HG02943 (cell line): ENCODE measurements at regions not wholly inside any gene's neighbourhood (a gene's known extent, or its start where the extent isn't known, plus 50 kb on each side); places are given as distances from the start of the nearest gene placed in this dataset.

Experiments used
- ATAC-seq: cut with Tn5 transposase; IDR thresholded peaks from one replicate; pipeline ENCODE4 v1.9.1; 2021; ENCODE audit warnings: mild to moderate bottlenecking, low read depth, moderate library complexity; ENCODE audit not compliant: unreplicated experiment

DNA sequence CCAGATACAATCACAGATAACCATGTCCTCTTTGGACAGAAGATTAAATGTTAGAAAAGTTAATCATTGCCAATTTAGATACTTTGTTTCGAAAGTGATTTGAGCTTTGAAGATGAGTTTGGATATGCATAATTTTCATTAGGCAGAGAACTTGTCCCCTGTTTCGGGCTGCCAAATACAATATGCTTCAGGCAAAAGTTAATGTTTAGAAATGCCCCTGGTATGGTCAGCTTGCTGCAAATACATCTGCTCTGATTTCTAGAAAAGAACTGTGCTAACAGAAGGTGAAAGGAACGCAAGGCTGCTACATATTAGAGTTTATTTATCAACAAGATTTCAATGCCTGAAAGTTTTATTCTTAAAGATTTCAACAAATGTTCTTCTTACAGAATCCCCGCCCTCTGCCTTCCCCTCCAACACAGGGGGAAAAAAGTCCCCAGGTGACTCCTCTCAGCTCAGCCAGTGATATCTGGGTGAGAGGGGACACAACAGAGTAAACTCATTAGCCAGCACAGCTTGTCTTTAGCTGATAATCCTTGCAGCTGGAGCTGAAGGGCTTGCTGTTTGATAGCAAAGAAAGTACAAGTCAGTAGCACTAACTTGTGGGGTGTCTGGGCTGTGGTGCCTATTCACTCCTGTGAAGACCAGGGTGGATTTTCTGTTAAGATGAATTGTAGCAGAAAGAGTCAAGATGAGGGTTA lies 435.7 kb downstream of the DMAC1 start:
- ATAC-seq: no peak

DNA sequence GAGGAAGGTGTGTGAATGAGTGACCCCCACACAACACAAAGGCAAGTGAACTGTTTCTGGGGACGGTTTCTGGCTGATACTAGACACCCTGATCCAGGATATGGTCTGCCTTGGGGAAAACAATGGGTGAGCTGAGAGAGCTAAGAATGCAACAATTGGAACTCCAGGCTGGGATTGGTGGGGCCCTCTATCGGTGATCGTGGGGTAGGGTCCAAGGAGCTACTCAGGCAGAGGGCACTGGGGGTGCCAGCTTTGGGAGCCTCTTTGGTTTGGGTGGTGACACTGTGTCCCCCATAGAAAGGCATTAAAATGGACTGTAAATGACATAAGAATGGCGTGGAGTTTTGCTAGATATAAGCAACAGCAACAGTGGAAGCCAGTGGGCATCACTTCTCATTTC lies 439.1 kb downstream of the DMAC1 start:
- no peak for ATAC-seq

DNA sequence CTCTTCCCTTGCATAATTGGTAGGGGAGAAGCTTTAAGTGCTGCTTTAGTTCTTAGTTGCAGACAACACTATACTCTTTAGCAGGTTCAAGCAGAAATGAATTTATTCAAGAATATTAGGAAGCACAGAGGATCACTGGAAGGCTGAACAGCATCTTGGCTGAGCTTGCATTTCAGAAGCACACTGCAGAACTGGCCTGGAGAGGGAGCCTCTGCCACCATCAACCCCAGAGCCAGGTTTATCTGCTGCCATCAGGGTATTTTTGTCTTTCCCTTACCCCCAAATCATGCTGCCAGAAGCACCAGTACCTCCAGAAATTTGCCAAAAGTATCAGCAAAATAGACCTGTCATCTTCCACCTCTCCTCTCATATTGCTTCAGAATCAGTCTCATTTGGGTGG lies 440.7 kb downstream of the DMAC1 start:
- ATAC-seq: no peak

DNA sequence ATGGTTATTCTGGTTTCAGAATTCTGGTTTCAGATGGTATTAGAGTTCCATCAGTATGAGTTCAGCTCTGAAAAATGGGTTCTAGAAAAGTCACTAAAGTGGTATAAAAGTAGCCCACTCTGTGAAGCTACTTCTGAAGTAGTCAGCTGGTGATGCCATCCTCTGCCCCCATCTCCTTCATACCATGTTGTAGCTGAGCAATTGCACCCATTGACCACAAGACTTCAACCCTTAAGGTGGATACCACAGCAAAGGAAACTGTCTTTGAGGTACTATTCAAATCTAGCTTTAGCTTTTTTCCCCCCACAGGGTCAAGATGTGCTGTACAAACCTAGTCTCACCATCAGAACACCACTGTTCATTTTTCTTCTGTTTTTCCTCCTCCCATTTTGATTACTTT lies 444.9 kb downstream of the DMAC1 start:
- no peak for ATAC-seq

DNA sequence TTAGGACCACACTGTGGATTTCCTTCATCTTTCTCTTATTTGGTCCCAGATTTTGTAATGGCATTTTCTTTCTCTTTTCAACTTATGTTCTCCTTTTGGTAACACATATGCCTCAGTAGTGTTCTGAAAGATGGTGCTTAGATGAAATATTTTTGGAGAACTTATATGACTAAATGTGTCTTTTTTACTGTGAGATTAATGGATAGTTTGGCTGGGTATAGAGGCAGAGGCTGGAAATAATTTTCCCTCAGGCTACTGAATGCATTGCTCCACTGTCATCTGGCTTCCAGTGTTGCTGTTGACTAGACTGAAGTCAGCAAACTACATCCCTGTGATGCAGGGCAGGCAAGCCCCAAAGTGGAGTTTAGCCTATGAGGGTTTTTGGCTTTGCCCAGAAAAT lies 450.9 kb downstream of the DMAC1 start:
- no peak for ATAC-seq

DNA sequence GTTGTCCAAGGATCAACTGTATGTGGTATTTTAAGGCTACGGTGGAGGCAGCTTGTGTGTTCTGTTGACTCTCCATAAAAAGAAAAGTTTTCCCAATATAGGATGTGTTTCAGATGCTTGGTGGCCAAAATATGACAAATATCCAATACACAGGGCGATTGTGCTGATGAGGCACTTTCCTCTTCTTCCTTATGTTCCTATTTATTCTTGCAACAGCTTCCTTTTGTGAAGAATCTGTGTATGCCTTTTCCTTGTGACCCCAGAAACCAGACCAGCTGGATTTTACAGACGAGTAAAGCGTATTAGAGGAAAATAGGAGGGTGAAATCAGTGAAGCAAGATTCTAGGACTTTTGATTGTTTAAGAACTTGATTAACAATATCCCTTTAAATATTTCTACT lies 452.0 kb downstream of the DMAC1 start:
- ATAC-seq: no peak

DNA sequence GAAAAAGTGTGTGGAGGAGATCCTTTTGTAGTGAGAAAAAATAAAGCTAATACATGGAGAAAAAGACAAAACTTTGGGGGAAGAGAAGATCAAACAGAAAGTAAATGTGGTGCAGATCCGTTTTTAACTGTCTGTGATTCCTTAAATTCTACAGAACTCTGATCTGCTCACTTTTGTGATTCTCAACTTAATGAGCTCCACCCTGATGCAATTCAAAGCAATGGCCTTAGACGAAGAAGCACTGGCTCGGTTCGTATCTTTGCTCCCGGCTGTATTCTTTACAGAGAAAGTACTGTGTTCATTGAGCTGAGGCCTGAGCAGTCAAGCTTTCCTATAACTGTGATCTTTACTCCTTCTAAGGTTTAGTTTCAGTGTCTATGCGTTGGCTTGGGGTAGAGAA lies 453.4 kb downstream of the DMAC1 start:
- no peak for ATAC-seq

DNA sequence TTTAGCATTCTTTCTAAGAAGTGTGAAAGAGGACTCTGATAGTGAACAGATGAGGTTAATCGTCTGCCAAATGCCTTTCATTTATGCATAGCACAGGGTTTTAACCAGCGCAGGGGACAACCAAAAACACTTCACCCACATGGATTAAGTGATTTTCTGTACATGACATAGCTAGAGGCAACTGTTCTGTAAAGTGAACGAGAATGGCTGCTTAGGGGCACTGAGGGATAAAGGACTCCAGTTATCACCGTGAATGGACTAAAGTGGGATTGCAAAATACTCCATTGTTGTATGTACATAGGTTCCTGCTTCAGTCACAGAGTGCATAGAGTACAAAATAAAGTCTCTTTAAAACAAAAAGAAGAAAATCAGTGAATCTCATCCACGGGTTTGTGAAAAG lies 456.8 kb downstream of the DMAC1 start:
- no peak for ATAC-seq

DNA sequence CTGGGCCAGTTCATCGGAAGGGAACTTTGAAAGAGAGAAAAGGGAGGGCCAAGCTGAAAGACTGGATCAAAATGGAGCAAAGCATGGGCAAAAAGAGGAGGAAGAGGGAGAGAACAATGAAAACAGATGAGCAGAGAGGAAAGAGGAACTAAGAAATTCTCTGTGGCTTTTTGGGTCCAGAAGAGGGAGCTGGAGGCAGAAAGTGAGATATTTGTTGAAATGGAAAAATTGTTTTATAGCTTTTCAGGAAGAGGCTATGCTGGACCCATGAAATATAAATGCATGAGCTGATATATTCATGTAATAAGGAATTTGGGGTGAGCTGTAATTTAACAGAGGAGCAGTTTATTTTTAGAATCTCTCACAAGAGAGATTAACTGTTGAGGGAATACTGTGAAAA lies 457.3 kb downstream of the DMAC1 start:
- peak; percentile 69 for ATAC-seq

DNA sequence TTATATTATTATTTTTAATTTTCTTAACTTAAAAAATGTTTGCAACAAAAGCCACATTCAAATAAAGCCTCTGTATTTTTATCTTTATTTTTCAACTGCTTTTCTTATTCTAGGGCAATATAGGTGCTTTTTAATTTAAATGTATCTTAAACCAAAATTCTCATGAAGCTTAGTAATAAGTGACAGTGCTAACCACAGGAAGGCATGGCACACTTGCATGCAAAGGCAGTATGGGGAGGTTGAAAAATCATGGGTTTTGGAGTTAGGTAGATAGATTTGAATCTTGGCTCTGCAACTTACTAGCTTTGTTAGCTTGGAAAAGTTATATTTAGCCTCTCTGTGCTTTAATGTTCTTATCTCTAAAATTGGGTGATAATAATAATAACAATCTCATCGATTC lies 458.0 kb downstream of the DMAC1 start:
- ATAC-seq: no peak

DNA sequence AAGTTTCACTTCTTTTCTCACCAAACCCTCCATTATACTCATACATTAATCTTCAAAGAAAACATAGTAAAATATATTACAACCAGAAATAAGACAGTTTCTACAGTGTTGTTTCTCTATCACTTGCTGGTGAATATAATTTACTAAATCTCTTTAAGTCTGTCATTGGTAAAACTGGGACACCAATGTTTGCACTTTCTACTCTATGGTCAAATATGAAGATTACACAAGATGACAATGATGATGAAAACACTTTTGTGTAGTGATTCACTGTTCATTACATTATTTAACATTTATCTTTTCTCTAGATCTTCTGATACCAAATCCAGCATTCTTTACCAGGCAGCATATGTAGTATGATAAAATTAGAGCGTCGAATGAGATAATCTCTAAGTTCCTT lies 459.1 kb downstream of the DMAC1 start:
- no peak for ATAC-seq

DNA sequence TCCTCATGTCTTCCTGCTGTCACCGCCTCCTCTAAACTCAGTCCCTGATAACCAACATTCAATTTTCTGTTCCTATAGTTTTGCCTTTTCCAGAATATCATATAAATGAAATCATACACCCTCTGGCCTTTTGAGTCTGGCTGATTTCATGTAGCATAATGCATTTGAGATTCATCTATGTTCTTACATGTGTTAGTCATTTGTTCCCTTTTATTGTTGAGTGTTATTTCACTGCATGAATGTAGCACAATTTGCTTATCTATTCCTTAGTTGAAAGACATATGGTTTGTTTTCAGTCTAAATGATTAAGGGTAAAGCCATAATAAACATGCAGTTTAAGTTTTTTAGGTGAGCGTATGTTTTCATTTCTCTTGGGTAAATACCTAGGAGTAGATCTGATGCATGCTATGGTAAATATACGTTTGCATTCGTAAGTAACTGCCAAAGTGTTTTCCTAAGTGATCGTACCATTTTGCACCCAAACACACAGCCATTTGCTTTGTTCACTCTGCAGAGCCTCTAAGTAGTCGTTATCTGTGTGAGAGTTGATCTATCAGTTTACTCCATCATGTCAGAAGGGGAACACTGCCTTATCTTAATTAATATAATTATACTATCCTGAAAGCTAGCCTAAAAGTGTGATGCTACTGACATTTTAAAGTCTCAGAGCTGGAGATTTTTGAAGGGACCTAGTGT lies 460.8 kb downstream of the DMAC1 start:
- no peak for ATAC-seq

DNA sequence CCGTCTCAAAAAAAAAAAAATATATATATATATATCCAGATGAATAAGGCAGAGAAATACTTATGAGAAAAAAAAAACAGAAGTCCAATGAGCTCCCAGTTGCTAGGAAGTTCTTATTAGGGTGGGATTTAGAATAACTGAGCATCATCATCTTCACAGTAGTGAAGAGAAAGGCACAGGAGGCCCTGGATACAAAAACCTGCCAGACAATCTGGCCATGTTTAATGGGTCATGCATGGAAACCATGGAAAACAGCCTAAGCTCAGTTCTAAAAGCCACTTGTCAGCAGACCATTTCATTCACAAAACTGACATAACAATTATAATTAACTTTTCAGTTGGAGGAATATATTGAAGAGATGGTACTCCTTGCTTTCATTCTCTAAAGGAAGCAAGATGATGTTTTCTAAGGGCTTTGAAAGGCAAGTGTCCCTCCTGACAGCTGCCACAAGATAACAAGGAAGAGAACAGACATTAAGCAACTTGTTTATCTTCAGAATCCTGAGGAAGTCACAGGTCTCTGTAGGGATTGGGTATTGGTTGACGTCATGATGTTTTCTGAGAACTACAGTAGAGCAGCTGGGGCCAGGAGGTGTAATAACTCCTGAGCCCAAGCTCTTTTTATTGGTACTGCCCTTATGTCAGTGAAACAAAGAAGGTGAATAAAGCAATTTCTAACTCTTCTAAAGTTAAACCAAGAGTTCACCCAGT lies 463.1 kb downstream of the DMAC1 start:
- ATAC-seq: no peak

DNA sequence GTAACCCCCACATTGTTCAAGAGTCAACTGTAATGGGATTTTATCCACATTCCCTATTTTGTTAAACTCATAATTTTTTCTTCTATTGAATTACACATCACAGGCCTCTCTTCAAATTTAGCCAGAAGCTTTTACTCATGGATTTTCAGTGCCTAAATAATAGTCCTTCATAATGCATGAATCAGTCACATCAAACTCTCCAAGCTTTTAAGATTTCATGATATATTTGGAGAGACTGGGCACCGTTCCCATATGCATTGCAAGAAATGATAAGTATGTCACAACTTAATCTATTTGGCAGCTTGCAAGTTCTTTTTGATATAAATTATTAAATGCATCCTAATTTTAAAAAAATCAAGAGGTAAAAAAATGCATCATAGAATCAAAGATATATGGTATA lies 465.9 kb downstream of the DMAC1 start:
- ATAC-seq: no peak

DNA sequence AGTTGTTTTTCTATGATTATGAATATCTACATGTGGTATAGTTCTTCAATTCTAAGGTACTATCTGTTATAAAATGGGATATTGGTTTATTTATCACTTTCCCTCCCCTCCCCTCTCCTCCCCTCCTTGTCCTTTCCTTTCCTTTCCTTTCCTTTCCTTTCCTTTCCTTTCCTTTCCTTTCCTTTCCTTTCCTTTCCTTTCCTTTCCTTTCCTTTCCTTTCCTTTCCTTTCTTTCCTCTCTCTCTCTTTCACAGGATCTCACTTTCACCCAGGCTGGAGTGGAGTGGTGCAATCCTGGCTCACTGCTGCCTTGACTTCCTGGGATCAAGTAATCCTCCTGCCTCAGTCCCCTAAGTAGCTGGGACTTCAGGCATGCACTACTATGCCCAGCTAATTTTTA lies 466.8 kb downstream of the DMAC1 start:
- no peak for ATAC-seq

DNA sequence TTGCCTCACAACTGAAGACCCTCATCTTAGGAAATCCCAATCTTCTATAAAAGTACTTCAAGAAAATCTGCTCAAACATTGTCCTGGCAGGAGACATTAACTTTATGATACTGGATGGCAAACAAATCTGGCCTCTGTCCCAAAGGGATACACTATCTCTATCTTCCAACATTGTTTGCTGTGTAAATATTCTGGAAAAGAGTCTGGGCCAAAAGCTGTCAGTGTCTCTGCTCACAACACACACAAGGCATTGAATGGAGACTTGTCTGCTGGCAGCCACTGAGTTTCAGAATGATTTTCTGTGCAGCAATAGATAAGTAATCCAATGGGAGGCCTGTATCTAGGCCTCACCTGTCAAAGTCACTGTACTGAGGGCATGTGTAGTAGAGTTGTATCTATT lies 471.1 kb downstream of the DMAC1 start:
- no peak for ATAC-seq

DNA sequence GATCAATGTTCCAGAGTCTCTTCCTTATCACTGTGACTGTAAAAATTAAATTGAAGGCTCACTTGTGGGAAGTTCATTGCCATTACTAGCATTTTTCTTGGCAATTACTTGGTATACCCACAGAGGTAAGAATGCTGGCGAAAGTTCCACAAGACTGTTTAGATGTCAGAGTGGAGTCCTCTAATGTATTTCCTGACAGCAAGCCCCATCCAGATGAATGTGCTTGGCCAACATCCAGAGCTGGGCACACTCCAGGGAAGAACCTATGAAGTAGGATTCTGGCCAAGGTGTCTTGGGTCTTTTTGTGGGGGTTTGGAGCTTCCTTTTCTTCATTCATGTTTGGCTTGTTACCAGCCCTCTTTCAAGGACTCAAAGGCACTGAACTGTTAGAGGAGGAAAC lies 473.6 kb downstream of the DMAC1 start:
- ATAC-seq: no peak

DNA sequence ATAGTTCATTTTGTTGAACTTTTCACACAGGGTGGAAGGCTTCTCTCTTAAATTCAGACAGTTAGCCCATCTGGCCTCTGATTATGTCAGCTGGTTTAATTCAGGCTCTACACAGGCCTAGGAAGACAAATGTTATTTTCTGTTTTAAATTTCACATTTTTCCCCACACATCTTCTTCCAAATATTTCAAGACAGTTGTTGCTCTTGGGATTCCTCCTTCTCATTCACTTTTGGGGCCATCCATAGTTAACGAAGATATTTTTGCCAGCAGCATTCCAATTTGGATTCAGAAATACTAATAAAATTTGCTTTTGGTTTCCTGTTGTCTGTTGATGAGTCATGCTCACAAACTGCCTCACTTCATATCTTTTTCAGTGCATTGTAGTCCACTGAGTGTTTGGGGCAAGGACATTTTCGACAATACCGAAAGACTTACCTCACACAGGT lies 475.4 kb downstream of the DMAC1 start:
- no peak for ATAC-seq

DNA sequence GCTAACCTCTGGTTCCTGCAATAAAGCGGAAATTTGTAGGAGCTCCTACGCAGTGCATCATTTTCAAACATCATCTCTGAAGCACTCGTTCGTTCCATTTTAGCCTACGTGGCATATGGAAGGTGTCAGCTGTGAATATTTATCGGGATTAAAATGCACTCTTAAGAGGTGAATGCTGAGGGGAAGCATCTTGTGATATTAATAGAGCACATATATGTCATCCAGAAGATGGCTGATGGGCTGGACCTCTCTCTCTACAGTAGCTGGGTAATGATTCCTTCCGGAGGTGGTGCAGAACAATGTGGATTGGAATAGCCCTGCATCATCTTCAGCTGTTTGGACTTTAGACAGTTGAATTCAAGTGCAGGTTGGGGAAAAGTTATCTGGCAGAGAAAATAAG lies 478.7 kb downstream of the DMAC1 start:
- no peak for ATAC-seq

DNA sequence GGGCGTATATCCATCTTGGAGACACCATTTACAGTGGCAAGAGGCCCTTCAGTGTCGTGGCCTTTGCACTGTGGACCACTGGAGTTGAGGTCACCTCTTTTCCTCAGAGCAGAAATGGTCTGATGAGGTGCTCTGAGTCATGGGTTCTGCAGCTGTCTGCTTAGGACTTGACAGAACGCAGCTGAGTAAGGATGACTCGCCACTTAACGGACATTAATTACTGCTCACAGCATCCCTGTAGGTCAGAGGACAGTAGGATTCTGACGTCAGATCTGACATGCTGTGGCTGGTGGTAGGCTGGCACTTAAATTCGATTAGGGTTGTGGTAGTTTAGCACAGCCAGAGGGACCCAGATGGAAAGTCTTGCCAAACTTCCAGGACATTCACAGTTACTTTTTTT lies 479.4 kb downstream of the DMAC1 start:
- ATAC-seq: no peak

DNA sequence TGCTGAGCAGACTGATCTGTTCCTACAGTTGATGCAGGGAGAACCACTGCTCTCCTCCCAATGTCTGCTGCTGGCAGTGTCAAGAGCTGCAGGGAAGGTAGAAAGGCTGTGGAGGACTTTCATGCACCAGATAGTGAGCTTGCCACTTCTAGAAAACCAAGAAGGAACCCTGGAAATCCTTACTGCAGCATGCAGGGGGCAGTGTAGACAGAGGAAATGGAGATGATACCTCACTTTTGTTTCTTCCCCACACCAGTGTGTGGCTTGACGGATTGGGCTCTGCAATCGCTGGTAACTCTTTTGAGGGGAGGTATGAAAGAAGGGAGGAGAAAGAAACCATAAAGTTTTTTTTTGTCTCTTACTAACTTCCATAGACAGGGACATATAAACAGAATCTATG lies 480.7 kb downstream of the DMAC1 start:
- ATAC-seq: no peak

DNA sequence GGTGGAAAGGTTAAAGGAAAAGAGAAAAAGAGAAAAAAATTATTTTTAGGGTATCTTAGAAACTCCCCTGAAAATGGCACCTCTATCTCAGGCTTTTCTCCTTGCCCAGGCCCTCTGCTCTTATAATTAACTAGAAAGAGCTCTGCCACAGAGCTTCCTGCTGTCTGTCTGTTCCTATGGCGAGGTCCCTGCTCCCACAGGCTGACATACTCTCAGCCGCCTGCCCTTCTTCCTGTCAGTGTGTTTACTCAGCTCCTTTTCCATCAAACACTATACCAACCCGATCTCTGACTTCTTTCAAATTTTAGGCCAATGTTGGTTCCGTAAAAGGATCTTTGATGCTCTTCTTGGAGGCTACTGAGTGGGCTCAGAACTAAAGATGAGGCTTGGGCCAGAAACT lies 482.6 kb downstream of the DMAC1 start:
- ATAC-seq: no peak
